Ovary (tissue), 3 donors: ENCODE measurements at regions not wholly inside any gene's neighbourhood (a gene's known extent, or its start where the extent isn't known, plus 50 kb on each side); places are given as distances from the start of the nearest gene placed in this dataset.

Source experiments
- EP300 ChIP-seq: sonication (generic); formaldehyde crosslinking; IDR thresholded peaks from one replicate; pipeline ENCODE4 v1.6.1; 2017; ENCODE audit warnings: antibody characterized with exemption
- POLR2A ChIP-seq: fragments of 450-650 bp; IDR thresholded peaks from one replicate; pipeline ENCODE4 v1.6.1; 2017; ENCODE audit warnings: antibody characterized with exemption, mild to moderate bottlenecking, moderate library complexity
- TF ChIP-seq, protein P1 (sequence below), 3 donors: fragments of 450-650 bp in 2 of 3; fragments of 200-600 bp in 1 of 3; IDR thresholded peaks; one replicate each; pipeline versions ENCODE4 v1.5.1 to v1.8.0; 2016 to 2022; ENCODE audit warnings: antibody characterized with exemption in 3 of 3, mild to moderate bottlenecking in 1 of 3
- donor health status: DM: no; HTN: no; CAD: no.

DNA sequence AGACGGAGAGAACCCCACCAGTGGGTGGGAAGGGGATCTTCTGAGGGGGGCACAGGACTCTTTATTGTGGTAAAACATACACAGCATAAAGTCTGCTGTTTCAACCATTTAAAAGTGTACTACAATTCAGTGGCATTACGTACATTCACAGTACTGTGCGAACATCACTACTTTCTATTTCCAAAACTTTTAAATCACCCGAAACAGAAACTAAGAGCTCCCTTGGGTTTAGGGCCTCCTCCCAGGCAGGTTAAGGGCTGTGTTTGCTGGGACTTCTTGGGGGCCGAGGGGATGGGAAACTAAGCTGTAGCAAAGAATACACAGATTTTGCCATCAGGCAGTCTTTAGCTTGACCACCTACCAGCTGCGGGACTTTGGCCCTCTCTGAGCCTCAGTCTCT is 242.0 kb downstream of the HAUS1 start:
- TF ChIP-seq, protein P1, sequence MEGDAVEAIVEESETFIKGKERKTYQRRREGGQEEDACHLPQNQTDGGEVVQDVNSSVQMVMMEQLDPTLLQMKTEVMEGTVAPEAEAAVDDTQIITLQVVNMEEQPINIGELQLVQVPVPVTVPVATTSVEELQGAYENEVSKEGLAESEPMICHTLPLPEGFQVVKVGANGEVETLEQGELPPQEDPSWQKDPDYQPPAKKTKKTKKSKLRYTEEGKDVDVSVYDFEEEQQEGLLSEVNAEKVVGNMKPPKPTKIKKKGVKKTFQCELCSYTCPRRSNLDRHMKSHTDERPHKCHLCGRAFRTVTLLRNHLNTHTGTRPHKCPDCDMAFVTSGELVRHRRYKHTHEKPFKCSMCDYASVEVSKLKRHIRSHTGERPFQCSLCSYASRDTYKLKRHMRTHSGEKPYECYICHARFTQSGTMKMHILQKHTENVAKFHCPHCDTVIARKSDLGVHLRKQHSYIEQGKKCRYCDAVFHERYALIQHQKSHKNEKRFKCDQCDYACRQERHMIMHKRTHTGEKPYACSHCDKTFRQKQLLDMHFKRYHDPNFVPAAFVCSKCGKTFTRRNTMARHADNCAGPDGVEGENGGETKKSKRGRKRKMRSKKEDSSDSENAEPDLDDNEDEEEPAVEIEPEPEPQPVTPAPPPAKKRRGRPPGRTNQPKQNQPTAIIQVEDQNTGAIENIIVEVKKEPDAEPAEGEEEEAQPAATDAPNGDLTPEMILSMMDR (IDR thresholded peaks at IDR 0.05), result no peak
- TF ChIP-seq POLR2A, result no peak
- no peak for TF ChIP-seq EP300
